H1 (cell line): ENCODE measurements at regions not wholly inside any gene's neighbourhood (a gene's known extent, or its start where the extent isn't known, plus 50 kb on each side); places are given as distances from the start of the nearest gene placed in this dataset.

Source experiments
- CTCF ChIA-PET: fragments of 300-600 bp; sonication (Branson Sonifier 250); formaldehyde crosslinking; loops from one replicate; lab custom pipeline; 2021; ENCODE audit not compliant: partially characterized antibody; lab: Charles Lee
- POLR2A ChIA-PET: fragments of 300-600 bp; sonication (Branson Sonifier 250); formaldehyde crosslinking; loops from one replicate; lab custom pipeline; 2021; ENCODE audit warnings: inconsistent platforms; ENCODE audit not compliant: partially characterized antibody; lab: Charles Lee
- DNase-seq, 2 experiments: peaks; one replicate each; pipeline versions ENCODE4 v3.0.0 to v3.0.0-alpha.2; 2010 to 2022; ENCODE audit warnings: low spot score in 2 of 2, low read depth in 1 of 2, mixed read lengths in 1 of 2
- FAIRE-seq: peaks from 2 replicates; lab custom pipeline; 2011; peaks lifted over from hg19 to GRCh38; lab: Jason Lieb, UNC
- H2AFZ ChIP-seq: 2 replicates; pipeline ENCODE4 v1.8.1; 2012; ENCODE audit warnings: low read length, inconsistent platforms
- H2AK5ac ChIP-seq: 2 replicates; pipeline ENCODE4 v1.6.1; 2013; ENCODE audit warnings: low read depth, low read length
- H2BK120ac ChIP-seq: replicated peaks from 2 replicates; pipeline ENCODE3; 2013; ENCODE audit warnings: low read depth, low read length, inconsistent platforms
- H2BK12ac ChIP-seq: 2 replicates; pipeline ENCODE4 v1.6.1; 2013; ENCODE audit warnings: low read depth, low read length
- H2BK15ac ChIP-seq: 2 replicates; pipeline ENCODE4 v1.6.1; 2013; ENCODE audit warnings: low read length
- H2BK20ac ChIP-seq: 2 replicates; pipeline ENCODE4 v1.6.1; 2013; ENCODE audit warnings: low read length
- H2BK5ac ChIP-seq: 2 replicates; pipeline ENCODE4 v1.6.1; 2013; ENCODE audit warnings: low read depth, low read length
- H3K14ac ChIP-seq: 2 replicates; pipeline ENCODE4 v1.6.1; 2013; ENCODE audit warnings: inconsistent platforms; ENCODE audit not compliant: insufficient read length
- H3K18ac ChIP-seq: 2 replicates; pipeline ENCODE4 v1.6.1; 2013; ENCODE audit warnings: low read length; ENCODE audit errors: extremely low read depth
- H3K23ac ChIP-seq: 2 replicates; pipeline ENCODE4 v1.6.1; 2013; ENCODE audit warnings: inconsistent platforms; ENCODE audit not compliant: insufficient read length
- H3K23me2 ChIP-seq: 2 replicates; pipeline ENCODE4 v1.6.1; 2013; ENCODE audit warnings: low read depth, low read length
- H3K27ac ChIP-seq: 2 replicates; pipeline ENCODE4 v1.6.1; 2011; ENCODE audit warnings: low read depth, low read length, inconsistent platforms
- H3K27me3 ChIP-seq, 4 experiments: replicated peaks in 1 of 4; 1 replicate in 1 of 4; 2 replicates in 3 of 4; pipeline versions ENCODE4 v1.6.1 to v1.8.1; 2011 to 2013; ENCODE audit warnings: low read length in 3 of 4, mild to moderate bottlenecking in 3 of 4, inconsistent platforms in 2 of 4, mixed read lengths in 2 of 4, moderate library complexity in 1 of 4; ENCODE audit not compliant: control insufficient read depth in 3 of 4, insufficient read depth in 3 of 4; ENCODE audit errors: extremely low read depth in 1 of 4
- H3K36me3 ChIP-seq, 4 experiments: 2 replicates each; pipeline versions ENCODE4 v1.6.1 to v1.8.1; 2011 to 2013; ENCODE audit warnings: mild to moderate bottlenecking in 4 of 4, low read length in 3 of 4, moderate library complexity in 2 of 4, control low read depth in 1 of 4, inconsistent platforms in 1 of 4; ENCODE audit not compliant: insufficient read depth in 4 of 4, control insufficient read depth in 2 of 4
- H3K4ac ChIP-seq: replicated peaks from 2 replicates; pipeline ENCODE3; 2013; ENCODE audit warnings: low read length, low read depth, mixed read lengths, inconsistent platforms; ENCODE audit not compliant: insufficient read length
- H3K4me1 ChIP-seq, 4 experiments: replicated peaks in 1 of 4; 1 replicate in 1 of 4; 2 replicates in 3 of 4; pipeline versions ENCODE4 v1.6.1 to v1.8.1; 2011 to 2013; ENCODE audit warnings: low read length in 3 of 4, inconsistent platforms in 2 of 4, mixed read lengths in 1 of 4; ENCODE audit not compliant: insufficient read depth in 4 of 4, control insufficient read depth in 3 of 4
- H3K4me2 ChIP-seq, 2 experiments: 2 replicates each; pipeline versions ENCODE4 v1.6.1 to v1.8.1; 2011 to 2013; ENCODE audit warnings: low read depth in 2 of 2, low read length in 2 of 2, control low read depth in 1 of 2, inconsistent platforms in 1 of 2, mild to moderate bottlenecking in 1 of 2; ENCODE audit not compliant: insufficient read depth in 1 of 2
- H3K4me3 ChIP-seq, 4 experiments: fragments of 200-600, 300-600 bp in 1 of 4; sonication (generic), shearing (Covaris generic), sonication (Bioruptor Twin) in 1 of 4; 2 replicates each; pipeline versions ENCODE4 v1.5.1 to v1.8.1; 2011 to 2016; ENCODE audit warnings: low read length in 4 of 4, low read depth in 3 of 4, control low read depth in 2 of 4, inconsistent platforms in 2 of 4, mild to moderate bottlenecking in 2 of 4, mixed read lengths in 1 of 4, moderate library complexity in 1 of 4; ENCODE audit not compliant: insufficient read depth in 2 of 4; ENCODE audit errors: extremely low read depth in 1 of 4
- H3K56ac ChIP-seq: replicated peaks from 2 replicates; pipeline ENCODE3; 2013; ENCODE audit warnings: low read depth, mild to moderate bottlenecking, mixed read lengths, low read length, inconsistent platforms; ENCODE audit not compliant: insufficient read length
- H3K79me1 ChIP-seq: 2 replicates; pipeline ENCODE4 v1.6.1; 2013; ENCODE audit warnings: low read depth, low read length, control low read depth
- H3K79me2 ChIP-seq, 2 experiments: 2 replicates each; pipeline versions ENCODE4 v1.6.1 to v1.8.1; 2012 to 2013; ENCODE audit warnings: low read length in 2 of 2, mild to moderate bottlenecking in 2 of 2, inconsistent platforms in 1 of 2; ENCODE audit not compliant: insufficient read depth in 2 of 2, control insufficient read depth in 1 of 2
- H3K9ac ChIP-seq, 4 experiments: replicated peaks in 1 of 4; 1 replicate in 1 of 4; 2 replicates in 3 of 4; pipeline versions ENCODE4 v1.6.1 to v1.8.1; 2011 to 2013; ENCODE audit warnings: low read depth in 3 of 4, low read length in 3 of 4, control low read depth in 2 of 4, mild to moderate bottlenecking in 2 of 4, moderate library complexity in 2 of 4, inconsistent platforms in 1 of 4; ENCODE audit errors: extremely low read depth in 1 of 4
- H3K9me3 ChIP-seq, 2 experiments: 2 replicates each; pipeline versions ENCODE4 v1.6.1 to v1.8.1; 2012 to 2013; ENCODE audit warnings: mild to moderate bottlenecking in 2 of 2, moderate library complexity in 2 of 2, control low read depth in 1 of 2, inconsistent platforms in 1 of 2, low read depth in 1 of 2, low read length in 1 of 2, mixed read lengths in 1 of 2; ENCODE audit not compliant: insufficient read depth in 2 of 2
- H4K20me1 ChIP-seq, 2 experiments: replicated peaks in 1 of 2; 2 replicates each; pipeline versions ENCODE3 to v1.8.1; 2011 to 2013; ENCODE audit warnings: inconsistent platforms in 2 of 2, low read length in 2 of 2, mild to moderate bottlenecking in 1 of 2; ENCODE audit not compliant: insufficient read depth in 2 of 2, control insufficient read depth in 1 of 2
- H4K5ac ChIP-seq: 2 replicates; pipeline ENCODE4 v1.6.1; 2013; ENCODE audit warnings: low read length, low read depth, mixed read lengths, inconsistent platforms; ENCODE audit not compliant: insufficient read length
- H4K8ac ChIP-seq: 2 replicates; pipeline ENCODE4 v1.8.0; 2013; ENCODE audit warnings: mild to moderate bottlenecking, moderate library complexity, low read length, inconsistent platforms; ENCODE audit not compliant: insufficient read depth; ENCODE audit errors: extremely low read depth
- H4K91ac ChIP-seq: replicated peaks from 2 replicates; pipeline ENCODE3; 2013; ENCODE audit warnings: low read length, mixed read lengths, inconsistent platforms; ENCODE audit not compliant: insufficient read length
- BACH1 ChIP-seq: IDR thresholded peaks from 2 replicates; pipeline ENCODE4 v1.6.1; 2012; ENCODE audit warnings: low read length, improper control_type of control experiment
- CBX5 ChIP-seq: fragments of 300-800, 300-1000 bp; sonication (generic); IDR thresholded peaks from 2 replicates; pipeline ENCODE4 v1.7.1; 2016; ENCODE audit warnings: antibody characterized with exemption, low read length, low read depth
- CBX8 ChIP-seq: fragments of 300-800, 300-1000 bp; sonication (generic); IDR thresholded peaks from 2 replicates; pipeline ENCODE4 v1.7.1; 2016; ENCODE audit warnings: low read depth, low read length, borderline replicate concordance
- CHD1 ChIP-seq: IDR thresholded peaks from 2 replicates; pipeline ENCODE4 v1.6.1; 2012; ENCODE audit warnings: low read depth, low read length, improper control_type of control experiment
- CREB1 ChIP-seq: IDR thresholded peaks from 2 replicates; pipeline ENCODE4 v1.6.1; 2012; ENCODE audit warnings: inconsistent platforms
- E2F6 ChIP-seq: IDR thresholded peaks from 2 replicates; pipeline ENCODE4 v1.6.1; 2012; ENCODE audit warnings: inconsistent platforms
- KDM1A ChIP-seq: fragments of 200-600, 300-600 bp; sonication (generic); IDR thresholded peaks from 2 replicates; pipeline ENCODE4 v1.7.1; 2016; ENCODE audit warnings: mild to moderate bottlenecking, low read length, borderline replicate concordance
- POLR2A ChIP-seq, 2 experiments: IDR thresholded peaks; 1 replicate in 1 of 2; 2 replicates in 1 of 2; pipeline ENCODE4 v1.6.1; 2011; ENCODE audit warnings: low read depth in 2 of 2, low read length in 2 of 2, mild to moderate bottlenecking in 2 of 2; ENCODE audit errors: control extremely low read depth in 1 of 2
- SAP30 ChIP-seq: fragments of 300-600 bp; sonication (generic); IDR thresholded peaks from 2 replicates; pipeline ENCODE4 v1.7.1; 2012; ENCODE audit warnings: low read length, moderate library complexity, mild to moderate bottlenecking, inconsistent platforms; ENCODE audit not compliant: insufficient read depth, insufficient replicate concordance
- SP1 ChIP-seq: IDR thresholded peaks from 2 replicates; pipeline ENCODE4 v1.6.1; 2011; ENCODE audit warnings: low read depth, low read length
- SRF ChIP-seq: IDR thresholded peaks from 2 replicates; pipeline ENCODE4 v1.6.1; 2011; ENCODE audit warnings: mild to moderate bottlenecking, low read depth, low read length, moderate library complexity
- TAF7 ChIP-seq: optimal IDR thresholded peaks from 2 replicates; pipeline ENCODE3; 2011; ENCODE audit warnings: low read depth, mild to moderate bottlenecking, inconsistent platforms, low read length, moderate library complexity, borderline replicate concordance
- WGBS, 2 experiments: shearing (Covaris generic) in 1 of 2; methylation state at CpG; one replicate each; pipeline versions ENCODE4 v1.1.6 to v1.1.7; 2013 to 2015; ENCODE audit warnings: low lambda C conversion rate in 2 of 2, mixed read lengths in 2 of 2, inconsistent platforms in 1 of 2, low coverage in 1 of 2, missing lambda C conversion rate in 1 of 2; ENCODE audit not compliant: insufficient replicate concordance in 2 of 2, insufficient coverage in 1 of 2, insufficient read length in 1 of 2; ENCODE audit errors: extremely low coverage in 1 of 2, missing lambda C conversion rate in 1 of 2; 5-methylcytosine and 5-hydroxymethylcytosine counted together
- TF ChIP-seq, protein P1 (sequence below), 3 experiments: IDR thresholded peaks; 1 replicate in 2 of 3; 2 replicates in 1 of 3; pipeline versions ENCODE4 v1.5.1 to v1.6.1; 2011; ENCODE audit warnings: low read length in 3 of 3, mild to moderate bottlenecking in 3 of 3, inconsistent platforms in 2 of 3, low read depth in 1 of 3, moderate library complexity in 1 of 3; ENCODE audit not compliant: insufficient read depth in 1 of 3; ENCODE audit errors: control extremely low read depth in 1 of 3

GRCh38 chr1:118785246-118785645 is 202.9 kb downstream of the TBX15 start:
- POLR2A ChIA-PET, result no interaction called here
- TF ChIP-seq CBX5 (no peak), POLR2A (IDR thresholded peaks at IDR 0.05; ENCODE audit: control extremely low read depth in 1 of 2, low read depth in 2 of 2, low read length in 2 of 2) (no peak), BACH1 (no peak), CHD1 (no peak), TAF7 (no peak), CREB1 (no peak), SRF (no peak), SAP30 (no peak), CBX8 (no peak), KDM1A (no peak), E2F6 (no peak), SP1 (no peak)
- TF ChIP-seq, protein P1, sequence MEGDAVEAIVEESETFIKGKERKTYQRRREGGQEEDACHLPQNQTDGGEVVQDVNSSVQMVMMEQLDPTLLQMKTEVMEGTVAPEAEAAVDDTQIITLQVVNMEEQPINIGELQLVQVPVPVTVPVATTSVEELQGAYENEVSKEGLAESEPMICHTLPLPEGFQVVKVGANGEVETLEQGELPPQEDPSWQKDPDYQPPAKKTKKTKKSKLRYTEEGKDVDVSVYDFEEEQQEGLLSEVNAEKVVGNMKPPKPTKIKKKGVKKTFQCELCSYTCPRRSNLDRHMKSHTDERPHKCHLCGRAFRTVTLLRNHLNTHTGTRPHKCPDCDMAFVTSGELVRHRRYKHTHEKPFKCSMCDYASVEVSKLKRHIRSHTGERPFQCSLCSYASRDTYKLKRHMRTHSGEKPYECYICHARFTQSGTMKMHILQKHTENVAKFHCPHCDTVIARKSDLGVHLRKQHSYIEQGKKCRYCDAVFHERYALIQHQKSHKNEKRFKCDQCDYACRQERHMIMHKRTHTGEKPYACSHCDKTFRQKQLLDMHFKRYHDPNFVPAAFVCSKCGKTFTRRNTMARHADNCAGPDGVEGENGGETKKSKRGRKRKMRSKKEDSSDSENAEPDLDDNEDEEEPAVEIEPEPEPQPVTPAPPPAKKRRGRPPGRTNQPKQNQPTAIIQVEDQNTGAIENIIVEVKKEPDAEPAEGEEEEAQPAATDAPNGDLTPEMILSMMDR (IDR thresholded peaks at IDR 0.05; ENCODE audit: control extremely low read depth in 1 of 3, insufficient read depth in 1 of 3, low read depth in 1 of 3, low read length in 3 of 3), result no peak

More at GRCh38 chr1:118785246-118785645, 202.9 kb downstream of the TBX15 start:
- H2BK12ac ChIP-seq, result no peak overlapping the region
- no peaks in the 10 kb centered on the region for H3K79me1 ChIP-seq
- no peak overlapping the region for H2BK20ac ChIP-seq
- H3K36me3 ChIP-seq, result no peaks in the 10 kb centered on the region
- no peak overlapping the region for H3K4me2 ChIP-seq
- no peak overlapping the region for H3K14ac ChIP-seq
- H2BK5ac ChIP-seq, result no peak overlapping the region
- FAIRE-seq (no peak), DNase-seq (no peak)
- H2AFZ ChIP-seq, result no peak overlapping the region; the same call in 1 of the 2 replicates
- H3K18ac ChIP-seq, result no peak overlapping the region
- H3K27ac ChIP-seq, result no peak overlapping the region
- no peak overlapping the region for H4K5ac ChIP-seq
- no peak overlapping the region for H2BK15ac ChIP-seq
- H3K27me3 ChIP-seq, result no peaks in the 10 kb centered on the region; a peak in 1 of 7 replicates
- no peak overlapping the region for H3K9ac ChIP-seq
- no peaks in the 10 kb centered on the region for H4K20me1 ChIP-seq
- no peak overlapping the region for H4K8ac ChIP-seq
- H3K4ac ChIP-seq, result no peak overlapping the region
- H3K4me3 ChIP-seq, result no peak overlapping the region
- no peak overlapping the region for H3K56ac ChIP-seq
- no peak overlapping the region for H2AK5ac ChIP-seq
- 91% methylated on average over 2 of the region's 2 CpGs; no CpG with 5 or more reads in 1 of the 2 experiments for WGBS, 2 experiments
- no peak overlapping the region for H3K23ac ChIP-seq
- H3K9me3 ChIP-seq, result no peaks in the 10 kb centered on the region
- H3K79me2 ChIP-seq, result no peaks in the 10 kb centered on the region
- H4K91ac ChIP-seq, result no peak overlapping the region
- H3K23me2 ChIP-seq, result no peaks in the 10 kb centered on the region
- CTCF ChIA-PET, result interaction anchor here (1.1 kb wide), 1 partner anchor 538 kb away, joined by 4 read pairs; no protein-coding TSS in a partner anchor
- H2BK120ac ChIP-seq, result no peak overlapping the region
- peaks cover 0 to 3% (median 0%) of the 10 kb centered on the region in 4 experiments; a peak in 1 of 7 replicates for H3K4me1 ChIP-seq
